ENCODE measurements at regions not wholly inside any gene's neighbourhood (a gene's known extent, or its start where the extent isn't known, plus 50 kb on each side); places are given as distances from the start of the nearest gene placed in this dataset.

DNA sequence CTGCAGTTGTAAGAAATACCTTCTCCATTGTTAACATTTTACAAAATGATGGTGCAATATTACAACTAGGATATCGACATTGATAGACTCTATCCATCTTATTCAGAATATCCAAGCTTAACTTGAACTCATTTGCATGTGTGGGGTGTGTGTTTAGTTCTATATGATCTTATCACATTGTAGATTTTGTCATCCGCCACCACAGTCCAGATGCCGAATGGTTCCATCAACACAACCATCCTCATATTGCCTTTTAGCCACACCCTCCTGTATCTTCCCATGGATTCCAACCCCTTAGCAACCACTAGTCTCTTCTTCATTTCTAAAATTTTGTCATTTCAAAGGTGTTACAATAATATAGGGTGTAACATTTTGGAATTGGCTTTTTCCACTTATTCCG, 452.9 kb upstream of the AKR1E2 start:
- Histone ChIP-seq H3K36me3 (ENCODE audit: control insufficient read depth, insufficient read depth, low read length) (no peaks in the 10 kb centered on the region), H3K4me3 (no peak overlapping the region), H3K27ac (ENCODE audit: extremely low read depth, low read depth, low read length) (no peak overlapping the region), H3K4me1 (replicated peaks in 1 of 2; ENCODE audit: control insufficient read depth in 2 of 2, insufficient read depth in 2 of 2, low read length in 2 of 2) (no peaks in the 10 kb centered on the region), H3K79me2 (ENCODE audit: control insufficient read depth, insufficient read depth, low read length) (no peaks in the 10 kb centered on the region), H3K9me3 (replicated peaks; ENCODE audit: control insufficient read depth, insufficient read depth, low read depth, low read length) (no peaks in the 10 kb centered on the region), H2AFZ (ENCODE audit: low read depth, low read length) (no peak overlapping the region), H3K9ac (ENCODE audit: insufficient read depth in 1 of 2, low read depth in 2 of 2, low read length in 2 of 2) (no peak overlapping the region), H3K4me2 (ENCODE audit: insufficient read depth, low read length) (no peak overlapping the region), H3K9me1 (ENCODE audit: control insufficient read depth, insufficient read depth, low read length) (no peaks in the 10 kb centered on the region), H4K20me1 (replicated peaks; ENCODE audit: control insufficient read depth, insufficient read depth, low read length) (no peaks in the 10 kb centered on the region), H3K27me3 (ENCODE audit: control insufficient read depth in 2 of 2, insufficient read depth in 2 of 2, low read length in 2 of 2) (no peaks in the 10 kb centered on the region)
- FAIRE-seq (no peak), DNase-seq (ENCODE audit: extremely low read depth in 1 of 4, low spot score in 3 of 4) (no peak), ATAC-seq (no peak)
- no TSS peak for BruUV-seq (replicated peaks)
- ChIA-PET POLR2A (no interaction called here), CTCF (ENCODE audit: low intra/inter-chr PET ratio) (no interaction called here)
- 0% methylated on average over 4 of the region's 4 CpGs for WGBS (ENCODE audit: insufficient coverage, low coverage, missing lambda C conversion rate)
- intact Hi-C loops (cut with micrococcal nuclease) (no loop called here), in situ Hi-C loops (cut with MboI) (no loop called here)
- no peak for TF ChIP-seq ZNF41 (CRISPR knock-in tag; conservative IDR thresholded peaks at IDR 0.05)
- TF ChIP-seq, protein P1, sequence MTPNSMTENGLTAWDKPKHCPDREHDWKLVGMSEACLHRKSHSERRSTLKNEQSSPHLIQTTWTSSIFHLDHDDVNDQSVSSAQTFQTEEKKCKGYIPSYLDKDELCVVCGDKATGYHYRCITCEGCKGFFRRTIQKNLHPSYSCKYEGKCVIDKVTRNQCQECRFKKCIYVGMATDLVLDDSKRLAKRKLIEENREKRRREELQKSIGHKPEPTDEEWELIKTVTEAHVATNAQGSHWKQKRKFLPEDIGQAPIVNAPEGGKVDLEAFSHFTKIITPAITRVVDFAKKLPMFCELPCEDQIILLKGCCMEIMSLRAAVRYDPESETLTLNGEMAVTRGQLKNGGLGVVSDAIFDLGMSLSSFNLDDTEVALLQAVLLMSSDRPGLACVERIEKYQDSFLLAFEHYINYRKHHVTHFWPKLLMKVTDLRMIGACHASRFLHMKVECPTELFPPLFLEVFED (CRISPR knock-in tag; conservative IDR thresholded peaks at IDR 0.05) = no peak
- no peak for TF ChIP-seq SAP30 (IDR thresholded peaks at IDR 0.05; ENCODE audit: borderline replicate concordance, insufficient read depth, low read depth, low read length, poor library complexity, severe bottlenecking)
- TF ChIP-seq ZNF76 (CRISPR knock-in tag; IDR thresholded peaks at IDR 0.05; ENCODE audit: borderline replicate concordance) = no peak
- TF ChIP-seq, protein P2, sequence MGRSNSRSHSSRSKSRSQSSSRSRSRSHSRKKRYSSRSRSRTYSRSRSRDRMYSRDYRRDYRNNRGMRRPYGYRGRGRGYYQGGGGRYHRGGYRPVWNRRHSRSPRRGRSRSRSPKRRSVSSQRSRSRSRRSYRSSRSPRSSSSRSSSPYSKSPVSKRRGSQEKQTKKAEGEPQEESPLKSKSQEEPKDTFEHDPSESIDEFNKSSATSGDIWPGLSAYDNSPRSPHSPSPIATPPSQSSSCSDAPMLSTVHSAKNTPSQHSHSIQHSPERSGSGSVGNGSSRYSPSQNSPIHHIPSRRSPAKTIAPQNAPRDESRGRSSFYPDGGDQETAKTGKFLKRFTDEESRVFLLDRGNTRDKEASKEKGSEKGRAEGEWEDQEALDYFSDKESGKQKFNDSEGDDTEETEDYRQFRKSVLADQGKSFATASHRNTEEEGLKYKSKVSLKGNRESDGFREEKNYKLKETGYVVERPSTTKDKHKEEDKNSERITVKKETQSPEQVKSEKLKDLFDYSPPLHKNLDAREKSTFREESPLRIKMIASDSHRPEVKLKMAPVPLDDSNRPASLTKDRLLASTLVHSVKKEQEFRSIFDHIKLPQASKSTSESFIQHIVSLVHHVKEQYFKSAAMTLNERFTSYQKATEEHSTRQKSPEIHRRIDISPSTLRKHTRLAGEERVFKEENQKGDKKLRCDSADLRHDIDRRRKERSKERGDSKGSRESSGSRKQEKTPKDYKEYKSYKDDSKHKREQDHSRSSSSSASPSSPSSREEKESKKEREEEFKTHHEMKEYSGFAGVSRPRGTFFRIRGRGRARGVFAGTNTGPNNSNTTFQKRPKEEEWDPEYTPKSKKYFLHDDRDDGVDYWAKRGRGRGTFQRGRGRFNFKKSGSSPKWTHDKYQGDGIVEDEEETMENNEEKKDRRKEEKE (IDR thresholded peaks at IDR 0.05; ENCODE audit: borderline replicate concordance in 1 of 2, control insufficient read depth in 1 of 2, low read depth in 2 of 2, low read length in 1 of 2) = no peak
- TF ChIP-seq ZFPM2 (CRISPR knock-in tag; IDR thresholded peaks at IDR 0.05) = no peak
- no peak for TF ChIP-seq ZBTB7A (IDR thresholded peaks at IDR 0.05; ENCODE audit: borderline replicate concordance, control insufficient read depth, low read depth, low read length)
- no peak for TF ChIP-seq CSDE1 (IDR thresholded peaks at IDR 0.05)
- no peak for TF ChIP-seq MYNN (IDR thresholded peaks at IDR 0.05)
- TF ChIP-seq MYNN (CRISPR knock-in tag; IDR thresholded peaks at IDR 0.05) = no peak
- TF ChIP-seq ZNF384 (IDR thresholded peaks at IDR 0.05; ENCODE audit: low read depth, low read length) = no peak
- no peak for TF ChIP-seq ZFP30 (CRISPR knock-in tag; IDR thresholded peaks at IDR 0.05; ENCODE audit: borderline replicate concordance)
- TF ChIP-seq SREBF2 (CRISPR knock-in tag; IDR thresholded peaks at IDR 0.05) = no peak
- no peak for TF ChIP-seq ZNF146 (CRISPR knock-in tag; IDR thresholded peaks at IDR 0.05; ENCODE audit: unreplicated experiment)
- no peak for TF ChIP-seq HDAC2 (IDR thresholded peaks at IDR 0.05)
- no peak for TF ChIP-seq BRD4 (IDR thresholded peaks at IDR 0.05)
- TF ChIP-seq, protein P3, sequence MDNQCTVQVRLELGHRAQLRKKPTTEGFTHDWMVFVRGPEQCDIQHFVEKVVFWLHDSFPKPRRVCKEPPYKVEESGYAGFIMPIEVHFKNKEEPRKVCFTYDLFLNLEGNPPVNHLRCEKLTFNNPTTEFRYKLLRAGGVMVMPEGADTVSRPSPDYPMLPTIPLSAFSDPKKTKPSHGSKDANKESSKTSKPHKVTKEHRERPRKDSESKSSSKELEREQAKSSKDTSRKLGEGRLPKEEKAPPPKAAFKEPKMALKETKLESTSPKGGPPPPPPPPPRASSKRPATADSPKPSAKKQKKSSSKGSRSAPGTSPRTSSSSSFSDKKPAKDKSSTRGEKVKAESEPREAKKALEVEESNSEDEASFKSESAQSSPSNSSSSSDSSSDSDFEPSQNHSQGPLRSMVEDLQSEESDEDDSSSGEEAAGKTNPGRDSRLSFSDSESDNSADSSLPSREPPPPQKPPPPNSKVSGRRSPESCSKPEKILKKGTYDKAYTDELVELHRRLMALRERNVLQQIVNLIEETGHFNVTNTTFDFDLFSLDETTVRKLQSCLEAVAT (IDR thresholded peaks at IDR 0.05) = no peak
- TF ChIP-seq RFX5 (IDR thresholded peaks at IDR 0.05; ENCODE audit: low read depth, low read length) = no peak

All from K562 (cell line).